Thyroid gland (tissue), 4 donors: ENCODE measurements at regions not wholly inside any gene's neighbourhood (a gene's known extent, or its start where the extent isn't known, plus 50 kb on each side); places are given as distances from the start of the nearest gene placed in this dataset.

Experiments
- CTCF ChIP-seq, 6 experiments: fragments of 200-600 bp in 3 of 6; fragments of 450-650 bp in 3 of 6; sonication (generic) in 3 of 6; IDR thresholded peaks; one replicate each; pipeline ENCODE4 v1.5.1; 2016 to 2019; ENCODE audit warnings: antibody characterized with exemption in 6 of 6, mild to moderate bottlenecking in 2 of 6, inconsistent platforms in 1 of 6, moderate library complexity in 1 of 6
- POLR2A ChIP-seq, 2 donors: fragments of 450-650 bp; IDR thresholded peaks; one replicate each; pipeline ENCODE4 v1.6.1; 2017; ENCODE audit warnings: antibody characterized with exemption in 2 of 2, mild to moderate bottlenecking in 2 of 2, moderate library complexity in 1 of 2

- TF ChIP-seq CTCF (IDR thresholded peaks at IDR 0.05) (no peak), POLR2A (IDR thresholded peaks at IDR 0.05) (no peak)
Observed at GRCh38 chr4:85094735-85095134, 128.2 kb upstream of the WDFY3 start.
